Esophagus squamous epithelium (tissue), 4 donors: ENCODE measurements at regions not wholly inside any gene's neighbourhood (a gene's known extent, or its start where the extent isn't known, plus 50 kb on each side); places are given as distances from the start of the nearest gene placed in this dataset.

Experiments used
- CTCF ChIP-seq, 6 experiments: fragments of 450-650 bp in 4 of 6; fragments of 200-600 bp in 2 of 6; sonication (generic) in 2 of 6; IDR thresholded peaks; one replicate each; pipeline ENCODE4 v1.5.1; 2016 to 2019; ENCODE audit warnings: antibody characterized with exemption in 6 of 6, mild to moderate bottlenecking in 4 of 6, moderate library complexity in 4 of 6
- POLR2A ChIP-seq, 4 donors: fragments of 450-650 bp; IDR thresholded peaks; one replicate each; pipeline ENCODE4 v1.6.1; 2017; ENCODE audit warnings: antibody characterized with exemption in 4 of 4, mild to moderate bottlenecking in 4 of 4, moderate library complexity in 3 of 4

- TF ChIP-seq CTCF (IDR thresholded peaks at IDR 0.05) (no peak), POLR2A (IDR thresholded peaks at IDR 0.05) (no peak)
These were observed 134.1 kb downstream of the LACC1 start for GRCh38 chr13:44013758-44014291.
